Fibroblast of lung (primary cell): ENCODE measurements at regions not wholly inside any gene's neighbourhood (a gene's known extent, or its start where the extent isn't known, plus 50 kb on each side); places are given as distances from the start of the nearest gene placed in this dataset.

Experiments used
- CTCF ChIP-seq, 2 donors: IDR thresholded peaks in 1 of 2; conservative IDR thresholded peaks in 1 of 2; 1 replicate in 1 of 2; 2 replicates in 1 of 2; pipeline ENCODE4 v1.5.1; 2011 to 2012; ENCODE audit warnings: low read length in 2 of 2, control low read depth in 1 of 2, inconsistent platforms in 1 of 2, low read depth in 1 of 2, mild to moderate bottlenecking in 1 of 2
- EZH2 ChIP-seq: IDR thresholded peaks from 2 replicates; pipeline ENCODE4 v1.5.1; 2012; ENCODE audit warnings: low read length, control low read depth, mild to moderate bottlenecking; ENCODE audit errors: missing control alignments

DNA sequence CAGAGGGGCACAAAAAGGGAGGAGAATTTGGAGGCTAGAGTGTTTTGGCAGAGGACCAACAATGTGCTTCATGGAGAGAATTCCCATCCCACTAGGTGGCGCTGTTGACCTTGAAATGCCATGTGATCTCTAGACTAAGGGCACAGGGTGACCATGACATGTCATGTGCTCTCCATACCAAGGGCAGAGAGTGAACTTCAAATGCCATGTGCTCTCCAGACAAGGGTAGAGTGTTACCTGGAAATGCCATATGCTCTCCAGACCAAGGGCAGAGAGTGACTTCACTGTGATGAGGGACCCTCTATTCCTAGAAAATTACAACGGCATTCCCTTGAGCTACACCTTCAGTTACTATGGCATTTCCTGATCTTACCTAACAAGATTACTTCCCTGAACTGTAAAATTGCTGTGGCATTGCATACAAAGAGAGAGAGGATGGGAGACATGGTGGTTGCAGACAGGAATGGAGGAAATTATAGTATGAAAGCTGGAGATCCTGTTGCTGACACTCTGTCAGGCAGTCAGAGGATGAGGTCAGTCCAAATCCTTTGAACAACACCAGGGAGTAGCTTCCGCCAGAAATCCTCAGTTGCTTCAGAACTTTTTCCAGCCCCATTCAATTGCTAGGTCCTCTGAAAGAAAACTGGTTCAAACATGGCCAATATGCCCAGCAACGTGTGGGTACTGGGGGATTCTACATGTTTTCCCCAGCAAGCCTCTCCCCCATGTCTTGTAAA, 60.9 kb upstream of the ACSM6 start:
- TF ChIP-seq CTCF (conservative IDR thresholded peaks at IDR 0.05 in 1 of 2, IDR thresholded peaks at IDR 0.05 in 1 of 2; ENCODE audit: low read depth in 1 of 2, low read length in 2 of 2) (peak; percentile 71 to 76), EZH2 (no peak)
